A673 (cell line): ENCODE measurements at regions not wholly inside any gene's neighbourhood (a gene's known extent, or its start where the extent isn't known, plus 50 kb on each side); places are given as distances from the start of the nearest gene placed in this dataset.

Experiments
- BruUV-seq: library from RNA; stranded (reverse); fragments of 400-500 nt; replicated peaks from 2 replicates; lab custom pipeline; 2021; lab: Mats Ljungman, UMichigan
- CTCF ChIA-PET: fragments of 300-600 bp; sonication (Branson Sonifier 250); formaldehyde crosslinking; loops from one replicate; lab custom pipeline; 2022; ENCODE audit warnings: antibody characterized with exemption; lab: Charles Lee
- POLR2A ChIA-PET: fragments of 300-600 bp; sonication (Branson Sonifier 250); formaldehyde crosslinking; loops from one replicate; lab custom pipeline; 2022; ENCODE audit warnings: antibody characterized with exemption; ENCODE audit not compliant: low non-redundant PET; lab: Charles Lee
- DNase-seq: peaks from one replicate; pipeline ENCODE4 v3.0.0-alpha.2; 2015; ENCODE audit warnings: low spot score
- H3K27ac ChIP-seq: fragments of 200-600 bp; sonication (generic); 2 replicates; pipeline ENCODE4 v1.5.1; 2016; ENCODE audit warnings: mixed run types, low read depth, mild to moderate bottlenecking, mixed read lengths, antibody characterized with exemption, low read length; ENCODE audit not compliant: poor library complexity, severe bottlenecking
- H3K27me3 ChIP-seq: fragments of 200-600 bp; sonication (generic); replicated peaks from 2 replicates; pipeline ENCODE4 v1.6.1; 2017; ENCODE audit warnings: mixed run types, low read depth, mild to moderate bottlenecking, mixed read lengths, antibody characterized with exemption, low read length; ENCODE audit not compliant: insufficient read depth, poor library complexity
- H3K36me3 ChIP-seq: fragments of 200-600 bp; sonication (generic); 2 replicates; pipeline ENCODE4 v1.6.1; 2016; ENCODE audit warnings: mixed run types, mild to moderate bottlenecking, mixed read lengths, antibody characterized with exemption, low read length; ENCODE audit not compliant: insufficient read depth, poor library complexity, severe bottlenecking
- H3K4me1 ChIP-seq: fragments of 200-600 bp; sonication (generic); 2 replicates; pipeline ENCODE4 v1.6.1; 2017; ENCODE audit warnings: mixed run types, mild to moderate bottlenecking, mixed read lengths, antibody characterized with exemption, low read length; ENCODE audit not compliant: insufficient read depth, poor library complexity, severe bottlenecking
- H3K4me3 ChIP-seq: fragments of 200-600 bp; sonication (generic); 2 replicates; pipeline ENCODE4 v1.5.1; 2016; ENCODE audit warnings: low read depth, mixed run types, mild to moderate bottlenecking, mixed read lengths, low read length; ENCODE audit not compliant: poor library complexity, severe bottlenecking
- H3K9me3 ChIP-seq: fragments of 200-600 bp; sonication (generic); 2 replicates; pipeline ENCODE4 v1.6.1; 2016; ENCODE audit warnings: mixed run types, low read depth, mild to moderate bottlenecking, mixed read lengths, antibody characterized with exemption, low read length; ENCODE audit not compliant: poor library complexity, severe bottlenecking
- EZH2 ChIP-seq: fragments of 200-600 bp; sonication (generic); IDR thresholded peaks from 2 replicates; pipeline ENCODE4 v1.6.1; 2017; ENCODE audit warnings: borderline replicate concordance, low read depth, mild to moderate bottlenecking, mixed read lengths, antibody characterized with exemption, low read length; ENCODE audit not compliant: poor library complexity, severe bottlenecking
- intact Hi-C: fragments of 100-400 bp; cut with micrococcal nuclease; formaldehyde crosslinking; loops from one replicate; pipeline ENCODE4 v1.10.0; 2022; ENCODE audit not compliant: unreplicated experiment
- TF ChIP-seq, protein P1 (sequence below): fragments of 300-800, 200-600 bp; sonication (generic); conservative IDR thresholded peaks from 2 replicates; pipeline ENCODE4 v1.5.1; 2017; ENCODE audit warnings: low read depth, mild to moderate bottlenecking, antibody characterized with exemption, low read length, moderate library complexity, mixed read lengths

DNA sequence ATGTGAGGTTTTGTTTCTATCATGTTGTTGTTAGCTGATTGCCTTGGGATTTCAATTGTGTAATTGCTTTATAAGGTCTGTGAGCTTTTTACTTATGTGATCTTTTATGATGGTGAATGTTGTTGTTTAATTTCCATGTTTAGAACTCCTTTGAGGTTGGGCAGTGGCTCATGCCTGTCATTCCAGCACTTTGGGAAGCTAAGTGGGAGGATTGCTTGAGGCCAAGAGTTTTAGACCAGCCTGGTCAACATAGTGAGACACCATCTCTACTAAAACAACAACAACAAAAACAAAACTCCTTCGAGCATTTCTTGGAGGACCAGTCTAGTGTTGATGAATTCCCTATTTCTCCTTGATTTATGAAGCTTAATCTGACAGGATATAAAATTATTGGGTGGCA is 102.1 kb upstream of the PMCH start:
- no peak for TF ChIP-seq EZH2
- TF ChIP-seq, protein P1, sequence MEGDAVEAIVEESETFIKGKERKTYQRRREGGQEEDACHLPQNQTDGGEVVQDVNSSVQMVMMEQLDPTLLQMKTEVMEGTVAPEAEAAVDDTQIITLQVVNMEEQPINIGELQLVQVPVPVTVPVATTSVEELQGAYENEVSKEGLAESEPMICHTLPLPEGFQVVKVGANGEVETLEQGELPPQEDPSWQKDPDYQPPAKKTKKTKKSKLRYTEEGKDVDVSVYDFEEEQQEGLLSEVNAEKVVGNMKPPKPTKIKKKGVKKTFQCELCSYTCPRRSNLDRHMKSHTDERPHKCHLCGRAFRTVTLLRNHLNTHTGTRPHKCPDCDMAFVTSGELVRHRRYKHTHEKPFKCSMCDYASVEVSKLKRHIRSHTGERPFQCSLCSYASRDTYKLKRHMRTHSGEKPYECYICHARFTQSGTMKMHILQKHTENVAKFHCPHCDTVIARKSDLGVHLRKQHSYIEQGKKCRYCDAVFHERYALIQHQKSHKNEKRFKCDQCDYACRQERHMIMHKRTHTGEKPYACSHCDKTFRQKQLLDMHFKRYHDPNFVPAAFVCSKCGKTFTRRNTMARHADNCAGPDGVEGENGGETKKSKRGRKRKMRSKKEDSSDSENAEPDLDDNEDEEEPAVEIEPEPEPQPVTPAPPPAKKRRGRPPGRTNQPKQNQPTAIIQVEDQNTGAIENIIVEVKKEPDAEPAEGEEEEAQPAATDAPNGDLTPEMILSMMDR, result no peak
- Histone ChIP-seq H3K9me3 (no peaks in the 10 kb centered on the region), H3K27me3 (peaks cover 6% of the 10 kb centered on the region), H3K4me1 (no peaks in the 10 kb centered on the region), H3K36me3 (no peaks in the 10 kb centered on the region), H3K27ac (no peak overlapping the region), H3K4me3 (no peak overlapping the region)
- BruUV-seq, result no TSS peak
- intact Hi-C loops, result loop anchor here (2.0 kb wide), 1 partner anchor 185 kb away; no protein-coding TSS in a partner anchor
- ChIA-PET POLR2A (no interaction called here), CTCF (interaction anchor here (0.6 kb wide), 1 partner anchor 222 kb away, joined by 4 read pairs; no protein-coding TSS in a partner anchor)
- DNase-seq, result no peak

DNA sequence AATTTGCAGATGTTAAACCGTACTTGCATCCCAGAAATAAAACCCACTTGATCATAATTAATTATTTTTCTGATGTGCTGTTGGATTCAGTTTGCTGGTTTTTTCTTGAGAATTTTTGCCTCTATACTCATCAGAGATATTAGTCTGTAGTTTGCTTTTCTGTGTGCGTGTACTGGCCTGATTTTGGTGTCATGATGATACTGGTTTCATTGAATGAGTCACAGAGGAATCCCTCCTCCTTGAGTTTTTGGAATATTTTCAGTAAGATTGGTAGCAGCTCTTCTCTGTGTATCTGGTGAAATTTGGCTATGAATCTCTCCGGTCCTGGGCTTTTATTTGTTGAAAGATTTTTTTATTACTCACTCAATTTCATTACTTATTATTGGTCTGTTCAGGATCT is 100.4 kb upstream of the PMCH start:
- ChIA-PET CTCF (no interaction called here), POLR2A (no interaction called here)
- intact Hi-C loops, result no loop called here
- no peaks in the 10 kb centered on the region for H3K36me3 ChIP-seq
- no peak for DNase-seq
- no peaks in the 10 kb centered on the region for H3K4me1 ChIP-seq
- no TSS peak for BruUV-seq
- no peaks in the 10 kb centered on the region for H3K9me3 ChIP-seq
- peaks cover 6% of the 10 kb centered on the region for H3K27me3 ChIP-seq
- TF ChIP-seq EZH2, result no peak
- TF ChIP-seq, protein P1, result no peak
- H3K4me3 ChIP-seq, result no peak overlapping the region
- no peak overlapping the region for H3K27ac ChIP-seq

DNA sequence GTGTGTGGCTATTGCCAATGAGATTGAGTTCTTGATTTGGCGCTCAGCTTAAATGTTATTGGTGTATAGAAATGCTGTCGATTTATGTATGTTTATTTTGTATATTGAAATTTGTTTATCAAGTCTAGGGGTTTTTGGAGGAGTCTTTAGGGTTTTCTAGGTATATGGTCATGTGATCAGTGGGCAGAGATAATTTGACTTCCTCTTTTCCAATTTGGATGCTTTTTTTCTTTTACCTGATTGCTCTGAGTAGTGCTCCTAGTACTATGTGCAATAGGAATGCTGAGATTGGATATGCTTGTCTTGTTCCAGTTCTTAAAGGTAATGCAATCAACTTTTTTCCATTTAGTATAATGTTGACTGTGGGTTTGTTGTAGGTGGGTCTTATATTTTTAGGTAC is 99.8 kb upstream of the PMCH start:
- Histone ChIP-seq H3K9me3 (no peaks in the 10 kb centered on the region), H3K27me3 (peaks cover 6% of the 10 kb centered on the region), H3K4me3 (no peak overlapping the region), H3K36me3 (no peaks in the 10 kb centered on the region), H3K27ac (no peak overlapping the region), H3K4me1 (no peaks in the 10 kb centered on the region)
- BruUV-seq, result no TSS peak
- ChIA-PET POLR2A (no interaction called here), CTCF (no interaction called here)
- no peak for DNase-seq
- TF ChIP-seq EZH2, result no peak
- TF ChIP-seq, protein P1, result no peak
- intact Hi-C loops, result no loop called here
